GM12878 (cell line): ENCODE measurements at regions not wholly inside any gene's neighbourhood (a gene's known extent, or its start where the extent isn't known, plus 50 kb on each side); places are given as distances from the start of the nearest gene placed in this dataset.

Experiments
- ATAC-seq: fragments of 200-7000 bp; cut with Tn5 transposase; 3 replicates; pipeline ENCODE4 v1.9.1; 2020; ENCODE audit warnings: mild to moderate bottlenecking, moderate library complexity
- BruUV-seq: library from RNA; stranded (reverse); fragments of 400-500 nt; replicated peaks from 2 replicates; lab custom pipeline; 2021; lab: Mats Ljungman, UMichigan
- CTCF ChIA-PET: fragments of 300-600 bp; sonication (Branson Sonifier 250); formaldehyde crosslinking; extraction: SDS; loops from one replicate; lab custom pipeline; 2021; ENCODE audit warnings: inconsistent platforms; lab: Yijun Ruan, JAX
- POLR2A ChIA-PET: fragments of 350-600 bp; formaldehyde crosslinking; extraction: SDS; loops from one replicate; lab custom pipeline; 2021; ENCODE audit warnings: inconsistent platforms; lab: Charles Lee
- RAD21 ChIA-PET: fragments of 300-600 bp; sonication (Branson Sonifier 250); formaldehyde crosslinking; loops from one replicate; lab custom pipeline; 2023; ENCODE audit warnings: antibody characterized with exemption; ENCODE audit not compliant: unreplicated experiment; lab: Charles Lee
- SMC1A ChIA-PET: fragments of 300-600 bp; sonication (Branson Sonifier 250); formaldehyde crosslinking; loops from one replicate; lab custom pipeline; 2023; ENCODE audit not compliant: unreplicated experiment, uncharacterized antibody; lab: Charles Lee
- DNase-seq: peaks from one replicate; pipeline ENCODE4 v3.0.0-alpha.2; 2011; ENCODE audit warnings: low read depth, low spot score
- FAIRE-seq: peaks from 3 replicates; lab custom pipeline; 2011; peaks lifted over from hg19 to GRCh38; lab: Jason Lieb, UNC
- H2AFZ ChIP-seq: 2 replicates; pipeline ENCODE4 v1.6.0; 2011; ENCODE audit warnings: low read depth, low read length, control low read depth; ENCODE audit not compliant: control insufficient read depth
- H3K27ac ChIP-seq: 2 replicates; pipeline ENCODE4 v1.5.1; 2011; ENCODE audit warnings: control low read depth; ENCODE audit not compliant: control insufficient read depth, insufficient read depth
- H3K27me3 ChIP-seq, 2 experiments: replicated peaks in 1 of 2; 2 replicates each; pipeline versions ENCODE4 v1.6.0 to v1.6.1; 2011; ENCODE audit warnings: low read length in 1 of 2; ENCODE audit not compliant: control insufficient read depth in 2 of 2, insufficient read depth in 2 of 2
- H3K36me3 ChIP-seq, 2 experiments: 2 replicates each; pipeline ENCODE4 v1.5.1; 2011; ENCODE audit warnings: low read length in 1 of 2; ENCODE audit not compliant: control insufficient read depth in 2 of 2, insufficient read depth in 2 of 2
- H3K4me1 ChIP-seq: 2 replicates; pipeline ENCODE4 v1.6.1; 2011; ENCODE audit warnings: mild to moderate bottlenecking, low read length, moderate library complexity, mixed read lengths; ENCODE audit not compliant: control insufficient read depth, insufficient read depth
- H3K4me2 ChIP-seq: 2 replicates; pipeline ENCODE4 v1.6.0; 2011; ENCODE audit warnings: control low read depth; ENCODE audit not compliant: control insufficient read depth, insufficient read depth
- H3K4me3 ChIP-seq: fragments of 200-600 bp; sonication (generic); 2 replicates; pipeline ENCODE4 v1.5.1; 2016
- H3K79me2 ChIP-seq: 2 replicates; pipeline ENCODE4 v1.6.0; 2011; ENCODE audit warnings: low read length; ENCODE audit not compliant: control insufficient read depth, insufficient read depth
- H3K9ac ChIP-seq: 2 replicates; pipeline ENCODE4 v1.8.0; 2011; ENCODE audit warnings: low read length, control low read depth, mixed read lengths; ENCODE audit not compliant: control insufficient read depth, insufficient read depth
- H3K9me3 ChIP-seq: replicated peaks from 3 replicates; pipeline ENCODE4 v1.5.1; 2011; ENCODE audit warnings: mild to moderate bottlenecking, low read length; ENCODE audit not compliant: control insufficient read depth, insufficient read depth
- H4K20me1 ChIP-seq: 2 replicates; pipeline ENCODE4 v1.6.0; 2011; ENCODE audit not compliant: control insufficient read depth, insufficient read depth
- CBFB ChIP-seq: IDR thresholded peaks from 2 replicates; pipeline ENCODE4 v1.6.1; 2016; ENCODE audit warnings: antibody characterized with exemption, low read depth
- HCFC1 ChIP-seq: fragments of 150-350 bp; IDR thresholded peaks from 2 replicates; pipeline ENCODE4 v1.6.1; 2014; ENCODE audit warnings: low read length
- IKZF1 ChIP-seq: fragments of 450-650 bp; conservative IDR thresholded peaks from 2 replicates; pipeline ENCODE4 v1.6.1; 2017; ENCODE audit warnings: antibody characterized with exemption, mild to moderate bottlenecking
- NFYB ChIP-seq: IDR thresholded peaks from 2 replicates; pipeline ENCODE4 v1.6.1; 2011; ENCODE audit warnings: low read depth, mild to moderate bottlenecking, low read length, improper control_type of control experiment, moderate library complexity; ENCODE audit not compliant: insufficient read depth
- RBBP5 ChIP-seq: fragments of 200-600 bp; sonication (generic); conservative IDR thresholded peaks from 2 replicates; pipeline ENCODE4 v1.6.1; 2016
- RFX5 ChIP-seq: IDR thresholded peaks from 2 replicates; pipeline ENCODE4 v1.6.1; 2011; ENCODE audit warnings: low read depth, low read length, improper control_type of control experiment
- SMC3 ChIP-seq: IDR thresholded peaks from 2 replicates; pipeline ENCODE4 v1.6.1; 2011; ENCODE audit warnings: low read length, improper control_type of control experiment, borderline replicate concordance
- SUPT20H ChIP-seq: IDR thresholded peaks from 2 replicates; pipeline ENCODE4 v1.6.1; 2011; ENCODE audit warnings: low read depth, mild to moderate bottlenecking, low read length, moderate library complexity, borderline replicate concordance; ENCODE audit not compliant: control insufficient read depth
- YBX1 ChIP-seq: fragments of 450-650 bp; IDR thresholded peaks from 2 replicates; pipeline ENCODE4 v1.6.1; 2016; ENCODE audit warnings: antibody characterized with exemption
- WGBS: methylation state at CpG from one replicate; pipeline ENCODE4 v1.1.6; 2016; ENCODE audit warnings: low lambda C conversion rate; ENCODE audit not compliant: insufficient replicate concordance, insufficient coverage; ENCODE audit errors: missing lambda C conversion rate; 5-methylcytosine and 5-hydroxymethylcytosine counted together
- in situ Hi-C: fragments of 300-500 bp; cut with MboI; formaldehyde crosslinking; loops from 9 replicates; pipeline ENCODE4 v1.14.3; 2018; ENCODE audit warnings: mixed read lengths
- intact Hi-C: fragments of 100-400 bp; cut with micrococcal nuclease; formaldehyde crosslinking; loops from one replicate; pipeline ENCODE4 v1.14.2; 2022; ENCODE audit not compliant: unreplicated experiment
- TF ChIP-seq, protein P1 (sequence below): fragments of 450-650 bp; IDR thresholded peaks from 2 replicates; pipeline ENCODE4 v1.6.1; 2017; ENCODE audit warnings: mild to moderate bottlenecking
- TF ChIP-seq, protein P2 (sequence below): IDR thresholded peaks from 2 replicates; pipeline ENCODE4 v1.6.1; 2012; ENCODE audit warnings: low read depth, low read length, improper control_type of control experiment

DNA sequence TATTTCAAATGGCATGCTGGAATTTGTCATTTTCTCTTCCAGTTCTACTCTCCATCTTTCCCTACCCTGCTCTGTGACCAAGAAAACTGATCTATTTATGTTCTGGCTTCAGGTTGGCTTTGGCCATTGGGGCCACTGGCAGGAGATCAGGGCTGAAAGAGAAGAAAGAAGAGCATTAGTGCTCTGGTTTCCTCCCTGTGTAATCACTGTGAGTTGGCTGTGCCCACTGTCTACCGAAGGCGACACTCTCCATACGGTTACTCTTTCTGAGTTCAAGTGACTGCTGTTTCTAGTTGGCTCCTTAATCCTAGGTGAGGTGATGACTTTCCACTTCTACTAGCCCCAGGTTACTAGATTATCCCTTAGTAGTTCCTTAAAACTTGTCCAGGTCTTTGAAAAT, 372.6 kb downstream of the PRELID2 start:
- no peaks in the 10 kb centered on the region for H4K20me1 ChIP-seq
- H3K4me2 ChIP-seq, result no peak overlapping the region
- TF ChIP-seq IKZF1, result no peak
- TF ChIP-seq CBFB, result no peak
- TF ChIP-seq RFX5, result no peak
- 48% methylated on average over 3 of the region's 3 CpGs for WGBS
- no peak for ATAC-seq
- DNase-seq, result no peak
- no peaks in the 10 kb centered on the region for H3K79me2 ChIP-seq
- in situ Hi-C loops (no loop called here), intact Hi-C loops (no loop called here)
- no peaks in the 10 kb centered on the region for H3K9me3 ChIP-seq
- H3K4me3 ChIP-seq, result no peak overlapping the region
- H3K27me3 ChIP-seq, result no peaks in the 10 kb centered on the region
- no peak overlapping the region for H3K27ac ChIP-seq
- CTCF ChIA-PET, result no interaction called here
- POLR2A ChIA-PET, result no interaction called here
- no peak overlapping the region for H2AFZ ChIP-seq
- H3K4me1 ChIP-seq, result no peaks in the 10 kb centered on the region
- no peaks in the 10 kb centered on the region for H3K36me3 ChIP-seq
- SMC1A ChIA-PET, result no interaction called here
- FAIRE-seq, result no peak
- no TSS peak for BruUV-seq
- RAD21 ChIA-PET, result no interaction called here
- no peak overlapping the region for H3K9ac ChIP-seq

DNA sequence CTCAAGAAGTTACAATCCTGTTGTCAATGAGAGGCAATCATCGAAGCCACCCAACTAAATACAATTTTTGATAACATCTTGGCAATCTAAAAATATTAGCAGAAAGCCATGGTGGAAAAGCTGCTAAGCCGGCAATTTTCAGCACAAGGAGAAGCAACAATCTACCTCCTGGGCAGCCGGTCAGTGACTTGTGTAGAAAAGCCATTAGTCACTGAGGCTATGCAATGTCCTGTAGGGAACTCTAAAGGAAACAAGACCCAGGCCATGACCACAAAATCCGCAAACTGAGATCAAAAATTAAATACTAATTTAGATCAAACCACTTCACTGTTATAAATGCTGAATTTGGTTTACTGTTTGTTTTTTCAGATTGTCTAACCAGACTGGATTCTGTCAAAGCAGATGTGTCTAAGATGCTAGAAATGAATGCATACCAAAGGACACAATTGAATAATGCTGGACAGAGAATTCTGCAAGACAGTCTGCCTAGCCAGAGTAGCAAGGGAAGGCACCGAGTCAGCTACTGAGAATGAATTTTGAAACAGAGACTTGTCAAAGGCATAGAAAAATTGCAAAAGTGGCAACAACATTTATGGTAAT, 384.8 kb downstream of the PRELID2 start:
- 48% methylated on average over 5 of the region's 5 CpGs for WGBS
- BruUV-seq, result no TSS peak
- no peaks in the 10 kb centered on the region for H3K27me3 ChIP-seq
- H3K36me3 ChIP-seq, result no peaks in the 10 kb centered on the region
- no peak overlapping the region for H2AFZ ChIP-seq
- no peaks in the 10 kb centered on the region for H3K4me1 ChIP-seq
- no peaks in the 10 kb centered on the region for H4K20me1 ChIP-seq
- in situ Hi-C loops (no loop called here), intact Hi-C loops (no loop called here)
- ATAC-seq (no peak), FAIRE-seq (no peak), DNase-seq (no peak)
- CTCF ChIA-PET, result no interaction called here
- SMC1A ChIA-PET, result interaction anchor here (1.0 to 1.3 kb wide), 2 partner anchors 8 to 52 kb away, joined by 3 read pairs; no protein-coding TSS in a partner anchor
- no peaks in the 10 kb centered on the region for H3K9me3 ChIP-seq
- TF ChIP-seq HCFC1 (no peak), SMC3 (no peak), RFX5 (no peak), NFYB (no peak), RBBP5 (no peak), SUPT20H (no peak), YBX1 (no peak)
- TF ChIP-seq, protein P1, sequence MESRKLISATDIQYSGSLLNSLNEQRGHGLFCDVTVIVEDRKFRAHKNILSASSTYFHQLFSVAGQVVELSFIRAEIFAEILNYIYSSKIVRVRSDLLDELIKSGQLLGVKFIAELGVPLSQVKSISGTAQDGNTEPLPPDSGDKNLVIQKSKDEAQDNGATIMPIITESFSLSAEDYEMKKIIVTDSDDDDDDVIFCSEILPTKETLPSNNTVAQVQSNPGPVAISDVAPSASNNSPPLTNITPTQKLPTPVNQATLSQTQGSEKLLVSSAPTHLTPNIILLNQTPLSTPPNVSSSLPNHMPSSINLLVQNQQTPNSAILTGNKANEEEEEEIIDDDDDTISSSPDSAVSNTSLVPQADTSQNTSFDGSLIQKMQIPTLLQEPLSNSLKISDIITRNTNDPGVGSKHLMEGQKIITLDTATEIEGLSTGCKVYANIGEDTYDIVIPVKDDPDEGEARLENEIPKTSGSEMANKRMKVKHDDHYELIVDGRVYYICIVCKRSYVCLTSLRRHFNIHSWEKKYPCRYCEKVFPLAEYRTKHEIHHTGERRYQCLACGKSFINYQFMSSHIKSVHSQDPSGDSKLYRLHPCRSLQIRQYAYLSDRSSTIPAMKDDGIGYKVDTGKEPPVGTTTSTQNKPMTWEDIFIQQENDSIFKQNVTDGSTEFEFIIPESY, result no peak
- TF ChIP-seq, protein P2, sequence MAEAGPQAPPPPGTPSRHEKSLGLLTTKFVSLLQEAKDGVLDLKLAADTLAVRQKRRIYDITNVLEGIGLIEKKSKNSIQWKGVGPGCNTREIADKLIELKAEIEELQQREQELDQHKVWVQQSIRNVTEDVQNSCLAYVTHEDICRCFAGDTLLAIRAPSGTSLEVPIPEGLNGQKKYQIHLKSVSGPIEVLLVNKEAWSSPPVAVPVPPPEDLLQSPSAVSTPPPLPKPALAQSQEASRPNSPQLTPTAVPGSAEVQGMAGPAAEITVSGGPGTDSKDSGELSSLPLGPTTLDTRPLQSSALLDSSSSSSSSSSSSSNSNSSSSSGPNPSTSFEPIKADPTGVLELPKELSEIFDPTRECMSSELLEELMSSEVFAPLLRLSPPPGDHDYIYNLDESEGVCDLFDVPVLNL, result no peak
- RAD21 ChIA-PET, result no interaction called here
- no peak overlapping the region for H3K27ac ChIP-seq
- H3K9ac ChIP-seq, result no peak overlapping the region
- POLR2A ChIA-PET, result no interaction called here
- no peaks in the 10 kb centered on the region for H3K79me2 ChIP-seq
- H3K4me3 ChIP-seq, result no peak overlapping the region
- H3K4me2 ChIP-seq, result no peak overlapping the region
